GDM1 (cell line): ENCODE measurements at regions not wholly inside any gene's neighbourhood (a gene's known extent, or its start where the extent isn't known, plus 50 kb on each side); places are given as distances from the start of the nearest gene placed in this dataset.

Experiments
- DNase-seq: peaks from one replicate; lab custom pipeline; 2025; lab: John Stamatoyannopoulos, UW

GRCh38 chr1:50292276-50292675 is 131.0 kb downstream of the DMRTA2 start:
- DNase-seq = no peak

DNA sequence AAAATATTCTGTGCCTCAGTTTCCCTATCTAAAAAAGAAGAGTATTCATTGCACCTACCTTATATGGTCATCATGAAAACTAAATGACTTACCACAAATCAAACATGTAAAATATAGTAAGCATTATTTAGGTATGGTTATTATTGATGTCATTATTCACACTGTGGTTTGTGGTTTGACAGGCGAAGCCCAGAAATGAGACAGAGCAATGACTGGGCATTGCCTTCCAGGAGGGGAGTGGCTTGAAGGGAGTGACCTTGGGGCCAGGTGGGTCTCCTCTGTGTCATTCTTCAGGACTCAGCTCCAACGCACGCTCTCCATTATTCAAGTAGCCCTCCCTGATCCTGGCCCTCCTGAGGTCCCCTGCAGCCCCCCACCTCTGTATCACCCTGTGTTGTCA is 133.7 kb downstream of the DMRTA2 start:
- DNase-seq = no peak

DNA sequence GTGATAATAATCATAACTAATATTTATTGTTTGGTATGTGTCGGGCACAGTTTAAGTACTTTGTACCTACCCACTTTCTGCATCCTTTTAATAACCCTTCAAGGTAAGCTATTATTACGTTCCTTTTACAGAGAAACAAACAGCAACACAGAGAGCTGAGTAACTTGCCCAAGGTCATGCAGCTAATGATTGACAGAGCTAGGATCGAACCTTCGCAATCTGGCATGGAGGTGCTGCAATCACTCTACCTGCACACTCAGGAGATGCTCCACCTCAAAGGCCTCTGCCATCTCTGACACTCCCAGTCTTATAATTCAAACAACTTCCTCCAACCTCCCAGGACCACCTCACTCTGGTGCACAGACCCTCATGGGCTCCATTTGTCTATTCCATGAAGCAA is 137.2 kb downstream of the DMRTA2 start:
- DNase-seq = no peak

DNA sequence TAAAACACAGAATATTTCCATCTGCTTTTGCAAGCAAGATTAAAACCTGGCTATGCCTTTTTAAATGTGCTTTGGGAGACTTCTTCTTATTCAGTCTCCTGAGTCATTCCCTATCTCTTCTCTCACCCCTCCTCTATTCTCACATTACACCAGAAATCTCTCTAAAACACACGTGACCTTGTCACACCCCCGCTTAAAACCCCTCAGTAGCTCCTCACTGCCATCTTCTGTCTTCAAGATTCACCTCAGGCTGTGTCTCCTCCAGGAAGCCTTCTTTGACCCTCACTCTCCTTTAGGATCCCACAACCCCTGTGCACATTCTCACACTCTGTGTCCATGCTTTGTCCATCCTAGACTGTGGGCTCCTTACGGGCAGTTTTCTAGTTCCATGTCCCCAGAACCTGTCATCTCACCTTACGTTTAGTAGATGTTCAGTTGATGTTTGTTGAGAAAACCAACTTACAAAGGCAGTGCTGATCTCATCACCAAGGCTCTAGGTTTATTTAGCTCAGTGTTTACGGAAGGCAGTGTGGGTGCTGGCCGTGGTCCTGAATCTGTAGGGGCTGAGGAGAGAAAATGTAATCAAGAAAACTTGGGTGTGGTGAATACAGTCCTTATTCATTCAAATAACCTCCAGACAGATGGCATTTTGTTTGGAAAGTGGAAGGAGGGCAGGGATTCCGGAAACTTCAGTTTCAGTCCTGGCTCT is 143.5 kb downstream of the DMRTA2 start:
- DNase-seq = no peak

DNA sequence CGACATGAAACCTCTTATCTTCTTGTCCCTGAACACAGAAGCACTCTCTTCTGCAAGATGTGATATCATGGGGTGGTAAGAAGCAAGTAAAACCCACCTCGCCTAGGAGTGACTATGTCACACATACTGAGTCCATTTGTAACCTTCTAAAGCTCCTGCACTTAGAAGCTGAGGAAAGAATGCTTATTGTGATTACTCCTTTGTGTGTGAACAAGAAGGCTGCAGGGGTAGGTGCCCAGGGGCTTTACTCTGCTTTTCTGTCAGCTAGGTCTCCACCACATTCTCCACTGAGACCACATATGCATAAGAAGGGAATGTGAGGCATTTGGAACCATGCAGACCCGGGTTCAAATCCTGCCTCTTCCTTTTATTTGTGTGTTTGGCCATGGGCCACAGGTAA is 144.3 kb downstream of the DMRTA2 start:
- DNase-seq = no peak

DNA sequence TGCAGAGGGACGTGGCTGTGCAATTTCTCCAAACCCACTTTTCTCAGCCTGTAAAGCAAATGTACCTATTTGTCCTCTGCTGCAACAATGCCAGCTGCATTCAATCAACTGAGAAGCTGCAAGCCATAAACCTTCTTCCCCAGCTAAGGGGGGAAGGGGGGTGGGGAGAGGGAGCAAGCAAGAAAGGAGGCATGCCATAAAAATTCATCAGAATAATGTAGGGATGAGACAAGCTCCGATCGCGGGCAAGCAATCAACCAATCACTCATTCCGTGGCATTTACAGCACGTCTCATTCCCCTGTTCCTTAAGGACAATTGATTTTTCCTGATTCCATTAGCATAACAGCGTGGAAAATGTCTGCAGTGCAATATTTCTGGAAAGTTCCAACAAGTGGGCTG is 144.8 kb downstream of the DMRTA2 start:
- DNase-seq = no peak

GRCh38 chr1:50275566-50275965 is 147.7 kb downstream of the DMRTA2 start:
- no peak for DNase-seq

DNA sequence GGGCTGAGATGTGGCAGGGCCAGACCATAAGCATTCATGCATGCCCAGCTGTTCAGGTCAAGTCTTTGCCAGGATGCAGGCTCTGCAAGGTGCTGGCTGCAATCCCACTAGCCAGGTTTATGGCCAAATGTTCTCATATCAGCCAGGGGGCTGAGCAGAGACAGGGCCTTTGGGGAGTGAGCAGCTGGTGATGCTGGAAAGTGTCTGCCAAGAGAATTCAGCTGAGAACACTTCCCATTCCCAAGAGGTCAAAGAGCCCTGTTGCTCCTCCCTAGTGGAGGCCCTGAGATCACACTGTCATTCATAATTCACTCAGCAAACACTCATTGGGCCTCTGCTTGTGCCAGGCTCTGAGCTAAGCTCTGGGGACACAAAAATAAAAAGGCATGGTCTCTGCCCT is 150.3 kb downstream of the DMRTA2 start:
- DNase-seq = no peak

DNA sequence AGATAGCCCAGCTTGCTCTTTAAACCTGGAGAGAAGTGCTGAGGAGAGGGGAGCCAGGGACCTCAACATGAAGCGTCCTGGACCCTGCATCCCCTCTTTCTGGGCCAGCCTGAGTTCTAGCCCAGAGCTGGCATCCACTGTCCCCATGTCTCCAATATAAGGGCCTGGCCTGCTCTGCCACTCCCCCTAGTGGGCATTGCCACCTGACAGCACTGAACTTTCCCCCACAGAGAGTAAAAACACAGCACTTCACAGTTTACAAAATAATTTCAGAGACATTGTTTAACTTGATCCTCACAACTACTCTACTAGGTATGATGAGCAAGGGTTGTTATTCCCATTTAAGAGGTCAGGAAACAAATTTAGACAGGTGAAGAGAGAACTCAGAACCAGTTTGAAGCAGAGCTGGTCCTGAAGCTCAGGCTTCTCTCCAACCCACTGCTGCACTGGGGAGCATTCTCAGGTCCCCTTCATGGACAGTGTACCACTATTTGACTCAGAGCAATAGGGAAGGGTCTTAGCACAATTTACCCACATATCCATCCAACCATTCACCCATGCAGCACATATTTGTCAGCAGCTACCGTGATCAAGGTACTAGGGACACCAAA is 151.2 kb downstream of the DMRTA2 start:
- no peak for DNase-seq

DNA sequence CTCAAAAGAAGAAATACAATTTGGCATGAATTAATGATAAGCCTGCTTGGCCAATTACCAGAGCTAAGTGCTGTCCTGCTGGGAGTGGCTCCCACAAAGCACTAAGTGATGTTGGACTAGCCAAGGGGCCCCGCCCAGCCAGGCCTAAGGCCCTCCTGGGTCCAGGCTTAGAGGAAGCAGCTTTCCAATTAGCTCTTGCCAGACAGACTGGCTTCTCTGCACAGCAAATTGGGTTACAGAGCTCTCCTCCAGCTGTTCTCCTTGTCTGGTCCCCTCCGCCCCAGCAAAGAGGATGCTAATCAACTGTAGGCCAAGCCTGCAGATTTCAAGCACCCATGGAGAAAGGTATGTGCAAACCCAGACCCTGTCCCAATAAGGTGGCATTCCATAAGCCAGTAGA is 151.9 kb downstream of the DMRTA2 start:
- DNase-seq = no peak

DNA sequence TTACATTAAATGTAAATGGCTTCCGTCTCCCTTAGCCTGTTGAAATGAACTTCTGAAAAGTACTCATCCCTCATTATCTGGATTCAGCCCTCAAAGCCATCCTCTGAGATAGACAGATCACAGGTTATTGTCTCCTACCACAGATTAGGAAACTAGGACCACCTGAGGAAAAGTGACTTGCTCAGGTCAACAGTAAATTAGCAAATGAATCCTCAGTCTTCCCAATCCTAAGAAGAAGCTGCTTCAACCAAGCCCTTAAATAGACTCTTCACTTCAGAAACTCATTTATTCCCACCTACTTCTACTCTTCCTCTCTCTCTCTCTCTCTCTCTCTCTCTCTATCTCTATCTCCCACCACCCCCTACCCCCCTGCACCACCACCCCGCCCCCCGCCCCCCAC is 152.3 kb downstream of the DMRTA2 start:
- no peak for DNase-seq

DNA sequence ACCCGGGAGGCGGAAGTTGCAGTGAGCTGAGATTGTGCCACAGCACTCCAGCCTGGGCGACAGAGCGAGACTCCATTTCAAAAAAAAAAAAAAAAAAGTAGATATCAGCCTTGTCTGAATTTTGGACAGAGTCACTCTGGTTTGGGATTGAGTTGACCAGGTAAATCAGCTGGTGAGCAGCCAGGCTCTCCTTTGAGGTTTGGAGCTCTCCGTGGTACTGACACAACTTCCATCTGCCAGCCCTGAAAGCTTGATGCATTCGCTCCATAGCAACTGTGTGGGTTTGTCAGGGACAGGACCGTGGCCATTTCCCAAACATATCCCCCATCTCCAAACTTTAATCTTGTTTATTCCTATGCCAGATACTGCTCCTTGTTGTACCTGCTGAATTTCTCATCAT is 155.2 kb downstream of the DMRTA2 start:
- no peak for DNase-seq

- DNase-seq = no peak
These were observed 156.7 kb downstream of the DMRTA2 start for GRCh38 chr1:50266509-50266908.

- no peak for DNase-seq
These were observed 157.1 kb downstream of the ELAVL4 start for GRCh38 chr1:50265790-50266314.

- no peak for DNase-seq
These were observed 155.9 kb downstream of the ELAVL4 start for GRCh38 chr1:50264590-50264989.

DNA sequence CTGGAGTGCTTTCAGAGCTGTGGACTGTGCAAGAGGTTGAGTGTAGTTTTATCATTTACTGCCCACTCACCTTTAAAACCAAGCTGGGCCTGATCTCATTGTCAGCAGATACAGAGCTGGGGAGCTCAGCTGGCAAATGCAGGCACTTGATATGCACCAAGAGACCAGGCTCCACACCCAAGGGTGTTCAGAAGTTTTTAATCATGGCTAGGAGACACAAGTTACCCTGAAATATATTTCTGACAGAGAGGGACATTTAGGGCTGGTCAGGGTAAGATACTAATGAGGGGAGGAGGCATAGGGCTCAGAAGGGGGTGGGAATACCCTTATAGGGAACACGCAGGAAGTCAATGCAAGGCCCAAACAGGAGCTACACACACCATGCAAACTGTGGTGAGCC is 153.7 kb downstream of the ELAVL4 start:
- no peak for DNase-seq

GRCh38 chr1:50261951-50262350 is 153.2 kb downstream of the ELAVL4 start:
- DNase-seq = no peak

GRCh38 chr1:50257940-50258685 is 149.4 kb downstream of the ELAVL4 start:
- no peak for DNase-seq

GRCh38 chr1:50257029-50257428 is 148.3 kb downstream of the ELAVL4 start:
- DNase-seq = no peak
